A549 (cell line): ENCODE measurements at regions not wholly inside any gene's neighbourhood (a gene's known extent, or its start where the extent isn't known, plus 50 kb on each side); places are given as distances from the start of the nearest gene placed in this dataset.

Experiments used
- ATAC-seq, 2 experiments: fragments of 200-7000 bp in 1 of 2; fragments of >200 bp in 1 of 2; cut with Nextera tagmentation in 1 of 2; cut with Tn5 transposase in 1 of 2; 3 replicates each; pipeline versions ENCODE4 v1.8.0 to v1.9.1; 2018 to 2020; ENCODE audit warnings: mild to moderate bottlenecking in 1 of 2, moderate library complexity in 1 of 2
- CTCF ChIA-PET: fragments of 300-600 bp; sonication (Branson Sonifier 250); formaldehyde crosslinking; extraction: SDS; loops from one replicate; lab custom pipeline; 2021; ENCODE audit warnings: antibody characterized with exemption, inconsistent platforms; lab: Yijun Ruan, JAX
- POLR2A ChIA-PET: fragments of 350-600 bp; formaldehyde crosslinking; extraction: SDS; loops from one replicate; lab custom pipeline; 2021; ENCODE audit warnings: antibody characterized with exemption, inconsistent platforms; lab: Yijun Ruan, JAX
- DNase-seq, 2 experiments: peaks; one replicate each; pipeline versions ENCODE4 v3.0.0 to v3.0.0-alpha.2; 2011 to 2016; ENCODE audit warnings: low read depth in 1 of 2, low spot score in 1 of 2
- FAIRE-seq: peaks from 2 replicates; lab custom pipeline; 2011; peaks lifted over from hg19 to GRCh38; lab: Jason Lieb, UNC
- H3K27ac ChIP-seq, 2 experiments: fragments of >200 bp; sonication (Bioruptor Twin); formaldehyde crosslinking; 3 replicates each; pipeline ENCODE4 v1.5.1; 2016 to 2017
- H3K4me1 ChIP-seq: fragments of >200 bp; sonication (Bioruptor Twin); formaldehyde crosslinking; 3 replicates; pipeline ENCODE4 v1.6.1; 2016
- H3K4me2 ChIP-seq: fragments of >200 bp; sonication (Bioruptor Twin); formaldehyde crosslinking; 3 replicates; pipeline ENCODE4 v1.6.1; 2016
- H3K4me3 ChIP-seq: fragments of >200 bp; sonication (Bioruptor Twin); formaldehyde crosslinking; 3 replicates; pipeline ENCODE4 v1.5.1; 2016
- H3K9me3 ChIP-seq: fragments of >200 bp; sonication (Bioruptor Twin); formaldehyde crosslinking; 3 replicates; pipeline ENCODE4 v1.6.1; 2016
- BHLHE40 ChIP-seq: IDR thresholded peaks from 2 replicates; pipeline ENCODE4 v1.6.1; 2012; ENCODE audit warnings: low read depth, low read length, inconsistent platforms
- CBX8 ChIP-seq: fragments of 200-600 bp; sonication (generic); IDR thresholded peaks from 2 replicates; pipeline ENCODE4 v1.6.1; 2016
- ELK1 ChIP-seq: fragments of 150-350 bp; IDR thresholded peaks from 2 replicates; pipeline ENCODE4 v1.6.1; 2014; ENCODE audit warnings: low read depth, mild to moderate bottlenecking, low read length
- EP300 ChIP-seq, 2 experiments: fragments of >200 bp; sonication (Bioruptor Twin); formaldehyde crosslinking; IDR thresholded peaks; 2 replicates in 1 of 2; 3 replicates in 1 of 2; pipeline ENCODE4 v1.6.1; 2016 to 2017
- FOXS1 ChIP-seq: fragments of 250-450 bp; sonication (Bioruptor Pico); IDR thresholded peaks from 2 replicates; pipeline ENCODE4 v1.5.0; 2020; ENCODE audit warnings: mild to moderate bottlenecking, moderate library complexity
- HOXB13 ChIP-seq: fragments of 250-450 bp; sonication (Bioruptor Pico); IDR thresholded peaks from 2 replicates; pipeline ENCODE4 v1.5.0; 2020; ENCODE audit warnings: low read depth, mild to moderate bottlenecking, moderate library complexity
- JUN ChIP-seq, 2 experiments: fragments of >200 bp; sonication (Bioruptor Twin); formaldehyde crosslinking; IDR thresholded peaks; 2 replicates in 1 of 2; 3 replicates in 1 of 2; pipeline ENCODE4 v1.6.1; 2016 to 2017
- JUNB ChIP-seq: fragments of >200 bp; sonication (Bioruptor Twin); formaldehyde crosslinking; IDR thresholded peaks from 2 replicates; pipeline ENCODE4 v1.6.1; 2016
- KDM5A ChIP-seq: fragments of 200-600 bp; sonication (generic); IDR thresholded peaks from 2 replicates; pipeline ENCODE4 v1.6.1; 2016; ENCODE audit warnings: antibody characterized with exemption, mild to moderate bottlenecking
- MAFK ChIP-seq: fragments of 450-650 bp; IDR thresholded peaks from 2 replicates; pipeline ENCODE4 v1.6.1; 2014; ENCODE audit not compliant: partially characterized antibody
- NFE2L2 ChIP-seq: fragments of 150-350 bp; conservative IDR thresholded peaks from 2 replicates; pipeline ENCODE4 v1.6.1; 2014; ENCODE audit warnings: low read length
- RAD21 ChIP-seq, 2 experiments: fragments of >200 bp in 1 of 2; sonication (Bioruptor Twin) in 1 of 2; formaldehyde crosslinking in 1 of 2; IDR thresholded peaks in 1 of 2; conservative IDR thresholded peaks in 1 of 2; 2 replicates in 1 of 2; 3 replicates in 1 of 2; pipeline ENCODE4 v1.6.1; 2012 to 2018; ENCODE audit warnings: inconsistent platforms in 1 of 2
- RNF2 ChIP-seq: fragments of 200-600 bp; sonication (generic); IDR thresholded peaks from 2 replicates; pipeline ENCODE4 v1.6.1; 2016; ENCODE audit warnings: low read depth, mild to moderate bottlenecking, antibody characterized with exemption, moderate library complexity, borderline replicate concordance
- TFCP2L1 ChIP-seq: fragments of 250-450 bp; sonication (Bioruptor Pico); IDR thresholded peaks from 2 replicates; pipeline ENCODE4 v1.5.0; 2021; ENCODE audit warnings: mild to moderate bottlenecking
- TP53 ChIP-seq: fragments of 250-450 bp; sonication (Bioruptor Pico); IDR thresholded peaks from 2 replicates; pipeline ENCODE4 v1.5.0; 2021; ENCODE audit warnings: mild to moderate bottlenecking, moderate library complexity
- ZC3H11A ChIP-seq: fragments of 450-650 bp; IDR thresholded peaks from 2 replicates; pipeline ENCODE4 v1.6.1; 2014; ENCODE audit warnings: antibody characterized with exemption, mild to moderate bottlenecking
- ZFP36 ChIP-seq: fragments of 450-650 bp; IDR thresholded peaks from 2 replicates; pipeline ENCODE4 v1.6.1; 2014; ENCODE audit warnings: borderline replicate concordance; ENCODE audit not compliant: partially characterized antibody
- WGBS: methylation state at CpG from one replicate; pipeline ENCODE4 v1.1.6; 2017; ENCODE audit errors: missing lambda C conversion rate; 5-methylcytosine and 5-hydroxymethylcytosine counted together
- TF ChIP-seq, protein P1 (sequence below): fragments of >200 bp; sonication (Bioruptor Twin); formaldehyde crosslinking; IDR thresholded peaks from 3 replicates; pipeline ENCODE4 v1.6.1; 2016
- TF ChIP-seq, protein P2 (sequence below): fragments of 200-600 bp; sonication (generic); IDR thresholded peaks from 2 replicates; pipeline ENCODE4 v1.6.1; 2016; ENCODE audit warnings: antibody characterized with exemption, mild to moderate bottlenecking, moderate library complexity

GRCh38 chr14:47833011-47833410, 157.6 kb upstream of the MDGA2 start:
- no peak for DNase-seq
- no peak for TF ChIP-seq MAFK
- TF ChIP-seq, protein P1, sequence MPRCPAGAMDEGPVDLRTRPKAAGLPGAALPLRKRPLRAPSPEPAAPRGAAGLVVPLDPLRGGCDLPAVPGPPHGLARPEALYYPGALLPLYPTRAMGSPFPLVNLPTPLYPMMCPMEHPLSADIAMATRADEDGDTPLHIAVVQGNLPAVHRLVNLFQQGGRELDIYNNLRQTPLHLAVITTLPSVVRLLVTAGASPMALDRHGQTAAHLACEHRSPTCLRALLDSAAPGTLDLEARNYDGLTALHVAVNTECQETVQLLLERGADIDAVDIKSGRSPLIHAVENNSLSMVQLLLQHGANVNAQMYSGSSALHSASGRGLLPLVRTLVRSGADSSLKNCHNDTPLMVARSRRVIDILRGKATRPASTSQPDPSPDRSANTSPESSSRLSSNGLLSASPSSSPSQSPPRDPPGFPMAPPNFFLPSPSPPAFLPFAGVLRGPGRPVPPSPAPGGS, result no peak
- no peak for TF ChIP-seq HOXB13 (CRISPR knock-in tag)
- no peak for TF ChIP-seq ZC3H11A
- TF ChIP-seq FOXS1, result no peak
- no peak for TF ChIP-seq NFE2L2
- TF ChIP-seq, protein P2, sequence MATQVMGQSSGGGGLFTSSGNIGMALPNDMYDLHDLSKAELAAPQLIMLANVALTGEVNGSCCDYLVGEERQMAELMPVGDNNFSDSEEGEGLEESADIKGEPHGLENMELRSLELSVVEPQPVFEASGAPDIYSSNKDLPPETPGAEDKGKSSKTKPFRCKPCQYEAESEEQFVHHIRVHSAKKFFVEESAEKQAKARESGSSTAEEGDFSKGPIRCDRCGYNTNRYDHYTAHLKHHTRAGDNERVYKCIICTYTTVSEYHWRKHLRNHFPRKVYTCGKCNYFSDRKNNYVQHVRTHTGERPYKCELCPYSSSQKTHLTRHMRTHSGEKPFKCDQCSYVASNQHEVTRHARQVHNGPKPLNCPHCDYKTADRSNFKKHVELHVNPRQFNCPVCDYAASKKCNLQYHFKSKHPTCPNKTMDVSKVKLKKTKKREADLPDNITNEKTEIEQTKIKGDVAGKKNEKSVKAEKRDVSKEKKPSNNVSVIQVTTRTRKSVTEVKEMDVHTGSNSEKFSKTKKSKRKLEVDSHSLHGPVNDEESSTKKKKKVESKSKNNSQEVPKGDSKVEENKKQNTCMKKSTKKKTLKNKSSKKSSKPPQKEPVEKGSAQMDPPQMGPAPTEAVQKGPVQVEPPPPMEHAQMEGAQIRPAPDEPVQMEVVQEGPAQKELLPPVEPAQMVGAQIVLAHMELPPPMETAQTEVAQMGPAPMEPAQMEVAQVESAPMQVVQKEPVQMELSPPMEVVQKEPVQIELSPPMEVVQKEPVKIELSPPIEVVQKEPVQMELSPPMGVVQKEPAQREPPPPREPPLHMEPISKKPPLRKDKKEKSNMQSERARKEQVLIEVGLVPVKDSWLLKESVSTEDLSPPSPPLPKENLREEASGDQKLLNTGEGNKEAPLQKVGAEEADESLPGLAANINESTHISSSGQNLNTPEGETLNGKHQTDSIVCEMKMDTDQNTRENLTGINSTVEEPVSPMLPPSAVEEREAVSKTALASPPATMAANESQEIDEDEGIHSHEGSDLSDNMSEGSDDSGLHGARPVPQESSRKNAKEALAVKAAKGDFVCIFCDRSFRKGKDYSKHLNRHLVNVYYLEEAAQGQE, result no peak
- FAIRE-seq, result no peak
- ChIA-PET CTCF (no interaction called here), POLR2A (no interaction called here)
- no peak for ATAC-seq
- H3K4me2 ChIP-seq, result no peak overlapping the region
- no peak overlapping the region for H3K4me3 ChIP-seq
- H3K9me3 ChIP-seq, result 0 out of 3 replicates have a peak, but pooled peaks cover 3% of the 10 kb centered on the region
- no peak overlapping the region for H3K27ac ChIP-seq
- no peaks in the 10 kb centered on the region for H3K4me1 ChIP-seq

- ChIA-PET POLR2A (no interaction called here), CTCF (no interaction called here)
- FAIRE-seq, result no peak
- 0% methylated on average over 2 of the region's 2 CpGs for WGBS
- no peak overlapping the region for H3K4me2 ChIP-seq
- H3K9me3 ChIP-seq, result 0 out of 3 replicates have a peak, but pooled peaks cover under 1% of the 10 kb centered on the region
- H3K4me3 ChIP-seq, result no peak overlapping the region
- no peak for TF ChIP-seq KDM5A
- no peak for TF ChIP-seq TFCP2L1 (CRISPR knock-in tag)
- no peak for TF ChIP-seq JUN (IDR thresholded peaks at IDR 0.05)
- TF ChIP-seq, protein P2, result no peak
- no peak for TF ChIP-seq BHLHE40
- no peak for TF ChIP-seq RAD21 (conservative IDR thresholded peaks at IDR 0.05 in 1 of 2, IDR thresholded peaks at IDR 0.05 in 1 of 2)
- TF ChIP-seq EP300 (IDR thresholded peaks at IDR 0.05), result no peak
- TF ChIP-seq RNF2, result no peak
- no peak for TF ChIP-seq CBX8
- TF ChIP-seq, all 56 proteins: peak for 0
- DNase-seq, result no peak
- Histone ChIP-seq H3K27ac (no peak overlapping the region), H3K4me1 (no peaks in the 10 kb centered on the region)
- ATAC-seq, result no peak
Observed at GRCh38 chr14:47826809-47827208, 151.4 kb upstream of the MDGA2 start.

DNA sequence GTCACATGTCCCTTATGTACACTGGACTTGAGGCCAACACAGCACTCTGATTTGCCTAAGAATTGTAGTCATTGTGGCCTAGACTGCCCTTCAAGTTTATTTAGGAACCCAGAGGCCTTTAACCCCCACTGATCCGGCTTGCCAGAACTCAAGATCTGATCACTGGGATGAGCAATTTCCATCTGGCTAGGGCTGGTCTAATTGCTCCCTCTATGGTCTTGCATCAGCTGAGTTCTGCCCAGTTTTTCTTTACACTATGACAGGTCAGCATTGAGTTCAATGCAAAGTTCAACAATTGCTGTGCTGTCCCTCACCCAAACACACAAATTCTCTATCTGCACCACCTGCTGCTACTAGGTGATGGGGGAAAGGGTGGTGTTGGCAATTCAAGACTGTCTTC, 146.9 kb upstream of the MDGA2 start:
- ChIA-PET CTCF (no interaction called here), POLR2A (no interaction called here)
- FAIRE-seq, result no peak
- TF ChIP-seq ELK1, result no peak
- TF ChIP-seq TP53 (CRISPR knock-in tag), result no peak
- TF ChIP-seq JUNB, result no peak
- TF ChIP-seq, protein P2, result no peak
- no peak for TF ChIP-seq NFE2L2
- no peak for TF ChIP-seq ZFP36
- TF ChIP-seq EP300 (IDR thresholded peaks at IDR 0.05), result no peak
- TF ChIP-seq, all 56 proteins: peak for 0
- WGBS, result 10% methylated on average over 1 of the region's 1 CpG
- ATAC-seq, result no peak
- H3K9me3 ChIP-seq, result peaks cover 5% of the 10 kb centered on the region; the same call in 1 of the 3 replicates
- H3K4me3 ChIP-seq, result no peak overlapping the region
- no peak overlapping the region for H3K4me2 ChIP-seq
- no peaks in the 10 kb centered on the region for H3K4me1 ChIP-seq
- no peak for DNase-seq
- no peak overlapping the region for H3K27ac ChIP-seq
